ENCODE measurements at regions not wholly inside any gene's neighbourhood (a gene's known extent, or its start where the extent isn't known, plus 50 kb on each side); places are given as distances from the start of the nearest gene placed in this dataset.

DNA sequence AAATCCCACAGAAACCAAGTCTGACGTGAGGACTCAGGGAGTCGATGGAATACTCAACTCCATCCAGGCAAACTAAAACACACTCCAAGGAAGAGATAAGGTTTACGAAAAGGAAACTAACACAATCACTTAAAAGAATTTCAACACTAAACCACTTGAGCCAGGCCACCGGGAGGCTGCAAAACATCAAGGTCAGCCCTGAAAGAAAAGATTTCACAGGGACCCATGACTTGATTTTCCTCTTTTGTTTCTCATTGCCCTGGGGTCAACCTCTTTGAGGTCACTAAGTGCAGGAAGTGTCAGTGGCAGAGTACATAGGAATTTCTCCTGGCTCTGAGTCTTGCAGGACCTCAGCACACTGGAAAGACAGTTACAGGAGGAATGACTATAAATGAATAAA lies 77.8 kb upstream of the TARS1 start:
- TF ChIP-seq, protein P1, sequence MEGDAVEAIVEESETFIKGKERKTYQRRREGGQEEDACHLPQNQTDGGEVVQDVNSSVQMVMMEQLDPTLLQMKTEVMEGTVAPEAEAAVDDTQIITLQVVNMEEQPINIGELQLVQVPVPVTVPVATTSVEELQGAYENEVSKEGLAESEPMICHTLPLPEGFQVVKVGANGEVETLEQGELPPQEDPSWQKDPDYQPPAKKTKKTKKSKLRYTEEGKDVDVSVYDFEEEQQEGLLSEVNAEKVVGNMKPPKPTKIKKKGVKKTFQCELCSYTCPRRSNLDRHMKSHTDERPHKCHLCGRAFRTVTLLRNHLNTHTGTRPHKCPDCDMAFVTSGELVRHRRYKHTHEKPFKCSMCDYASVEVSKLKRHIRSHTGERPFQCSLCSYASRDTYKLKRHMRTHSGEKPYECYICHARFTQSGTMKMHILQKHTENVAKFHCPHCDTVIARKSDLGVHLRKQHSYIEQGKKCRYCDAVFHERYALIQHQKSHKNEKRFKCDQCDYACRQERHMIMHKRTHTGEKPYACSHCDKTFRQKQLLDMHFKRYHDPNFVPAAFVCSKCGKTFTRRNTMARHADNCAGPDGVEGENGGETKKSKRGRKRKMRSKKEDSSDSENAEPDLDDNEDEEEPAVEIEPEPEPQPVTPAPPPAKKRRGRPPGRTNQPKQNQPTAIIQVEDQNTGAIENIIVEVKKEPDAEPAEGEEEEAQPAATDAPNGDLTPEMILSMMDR (IDR thresholded peaks at IDR 0.05; ENCODE audit: low read length), result no peak
- TF ChIP-seq EZH2 (optimal IDR thresholded peaks at IDR 0.05; ENCODE audit: low read depth, low read length), result no peak
- no peak for TF ChIP-seq EZH2phosphoT487 (IDR thresholded peaks at IDR 0.05; ENCODE audit: low read length)
